ENCODE measurements at regions not wholly inside any gene's neighbourhood (a gene's known extent, or its start where the extent isn't known, plus 50 kb on each side); places are given as distances from the start of the nearest gene placed in this dataset.

- TF ChIP-seq ZBTB12 (CRISPR knock-in tag; IDR thresholded peaks at IDR 0.05) (no peak), RBBP5 (IDR thresholded peaks at IDR 0.05; ENCODE audit: borderline replicate concordance, insufficient read depth, low read length, poor library complexity, severe bottlenecking) (no peak), NCOA4 (IDR thresholded peaks at IDR 0.05; ENCODE audit: partially characterized antibody) (no peak), FOXK1 (CRISPR knock-in tag; IDR thresholded peaks at IDR 0.05; ENCODE audit: borderline replicate concordance) (no peak), E2F5 (CRISPR knock-in tag; IDR thresholded peaks at IDR 0.05) (no peak), FOXO4 (CRISPR knock-in tag; IDR thresholded peaks at IDR 0.05) (no peak), CTCF (IDR thresholded peaks at IDR 0.05 in 2 of 3, conservative IDR thresholded peaks at IDR 0.05 in 1 of 3; ENCODE audit: insufficient read depth in 2 of 3, low read depth in 1 of 3, low read length in 3 of 3) (no peak), EZH2 (IDR thresholded peaks at IDR 0.05; ENCODE audit: borderline replicate concordance, low read depth, low read length) (no peak)
Observed at GRCh38 chrX:47313056-47313455, 57.3 kb upstream of the ZNF157 start.
